Fibroblast of villous mesenchyme (primary cell): ENCODE measurements at regions not wholly inside any gene's neighbourhood (a gene's known extent, or its start where the extent isn't known, plus 50 kb on each side); places are given as distances from the start of the nearest gene placed in this dataset.

Source experiments
- DNase-seq: peaks from one replicate; pipeline ENCODE4 v3.0.0-alpha.2; 2010; ENCODE audit warnings: low read depth
- H3K4me3 ChIP-seq: 2 replicates; pipeline ENCODE4 v1.5.1; 2011; ENCODE audit warnings: low read depth, mild to moderate bottlenecking, low read length
- CTCF ChIP-seq: IDR thresholded peaks from 2 replicates; pipeline ENCODE4 v1.5.1; 2012; ENCODE audit warnings: low read depth, mild to moderate bottlenecking, low read length; ENCODE audit not compliant: insufficient read depth

- no peak for DNase-seq
- TF ChIP-seq CTCF = no peak
- no peak overlapping the region for H3K4me3 ChIP-seq
Measured at GRCh38 chrY:12403916-12404315, 297.1 kb upstream of the USP9Y start.

GRCh38 chrY:12408236-12408635, 292.8 kb upstream of the USP9Y start:
- TF ChIP-seq CTCF = no peak
- no peak for DNase-seq
- H3K4me3 ChIP-seq = no peak overlapping the region

- H3K4me3 ChIP-seq = no peak overlapping the region
- no peak for DNase-seq
- TF ChIP-seq CTCF = no peak
Measured at GRCh38 chrY:12410696-12411095, 290.3 kb upstream of the USP9Y start.

GRCh38 chrY:12421072-12421787, 279.8 kb upstream of the USP9Y start:
- no peak for TF ChIP-seq CTCF
- peak; percentile 3 for DNase-seq
- peak overlapping the region; percentile 29 for H3K4me3 ChIP-seq

- DNase-seq = no peak
- TF ChIP-seq CTCF = no peak
- no peak overlapping the region for H3K4me3 ChIP-seq
Measured at GRCh38 chrY:12421788-12422124, 279.3 kb upstream of the USP9Y start.

- H3K4me3 ChIP-seq = no peak overlapping the region
- TF ChIP-seq CTCF = no peak
- DNase-seq = no peak
Measured at GRCh38 chrY:12422536-12422935, 278.5 kb upstream of the USP9Y start.
